Tibial nerve (tissue), 4 donors: ENCODE measurements at regions not wholly inside any gene's neighbourhood (a gene's known extent, or its start where the extent isn't known, plus 50 kb on each side); places are given as distances from the start of the nearest gene placed in this dataset.

Experiments used
- DNase-seq, 2 donors: peaks; one replicate each; pipeline ENCODE4 v3.0.0-alpha.2; 2019; ENCODE audit warnings: low spot score in 2 of 2
- H3K27ac ChIP-seq, 4 donors: fragments of 200-600 bp; sonication (generic) in 3 of 4; one replicate each; pipeline ENCODE4 v1.5.1; 2017 to 2019; ENCODE audit warnings: mild to moderate bottlenecking in 1 of 4
- H3K27me3 ChIP-seq, 2 donors: fragments of 200-600 bp; sonication (generic) in 1 of 2; one replicate each; pipeline versions ENCODE4 v1.5.1 to v1.6.0; 2017 to 2019
- H3K36me3 ChIP-seq, 3 donors: fragments of 200-600 bp; sonication (generic); one replicate each; pipeline ENCODE4 v1.5.1; 2018 to 2019
- H3K4me1 ChIP-seq, 4 donors: fragments of 200-600 bp; sonication (generic) in 3 of 4; one replicate each; pipeline ENCODE4 v1.5.1; 2017 to 2019
- H3K4me3 ChIP-seq, 4 donors: fragments of 200-600 bp; sonication (generic) in 3 of 4; one replicate each; pipeline ENCODE4 v1.5.1; 2017 to 2019; ENCODE audit warnings: mild to moderate bottlenecking in 1 of 4, moderate library complexity in 1 of 4
- H3K9me3 ChIP-seq, 4 donors: fragments of 200-600 bp; sonication (generic) in 3 of 4; one replicate each; pipeline ENCODE4 v1.5.1; 2017 to 2019
- EP300 ChIP-seq, 2 donors: sonication (generic); formaldehyde crosslinking; IDR thresholded peaks; one replicate each; pipeline ENCODE4 v1.6.1; 2017; ENCODE audit warnings: antibody characterized with exemption in 2 of 2, mild to moderate bottlenecking in 1 of 2
- POLR2A ChIP-seq, 2 donors: fragments of 450-650 bp; IDR thresholded peaks; one replicate each; pipeline ENCODE4 v1.6.1; 2017; ENCODE audit warnings: antibody characterized with exemption in 2 of 2, mild to moderate bottlenecking in 2 of 2, moderate library complexity in 2 of 2
- WGBS, 2 donors: methylation state at CpG; one replicate each; pipeline ENCODE4 v1.1.5; 2018; 5-methylcytosine and 5-hydroxymethylcytosine counted together
- TF ChIP-seq, protein P1 (sequence below), 5 experiments: fragments of 200-600 bp in 3 of 5; fragments of 450-650 bp in 2 of 5; sonication (generic) in 3 of 5; IDR thresholded peaks; one replicate each; pipeline ENCODE4 v1.5.1; 2016 to 2019; ENCODE audit warnings: antibody characterized with exemption in 5 of 5, mild to moderate bottlenecking in 3 of 5, moderate library complexity in 2 of 5

- Histone ChIP-seq H3K27ac (no peak overlapping the region), H3K36me3 (no peaks in the 10 kb centered on the region), H3K4me1 (no peaks in the 10 kb centered on the region), H3K4me3 (no peak overlapping the region), H3K9me3 (no peaks in the 10 kb centered on the region), H3K27me3 (no peaks in the 10 kb centered on the region)
- no peak for DNase-seq
- TF ChIP-seq POLR2A (IDR thresholded peaks at IDR 0.05): no peak
- no peak for TF ChIP-seq EP300 (IDR thresholded peaks at IDR 0.05)
- TF ChIP-seq, protein P1, sequence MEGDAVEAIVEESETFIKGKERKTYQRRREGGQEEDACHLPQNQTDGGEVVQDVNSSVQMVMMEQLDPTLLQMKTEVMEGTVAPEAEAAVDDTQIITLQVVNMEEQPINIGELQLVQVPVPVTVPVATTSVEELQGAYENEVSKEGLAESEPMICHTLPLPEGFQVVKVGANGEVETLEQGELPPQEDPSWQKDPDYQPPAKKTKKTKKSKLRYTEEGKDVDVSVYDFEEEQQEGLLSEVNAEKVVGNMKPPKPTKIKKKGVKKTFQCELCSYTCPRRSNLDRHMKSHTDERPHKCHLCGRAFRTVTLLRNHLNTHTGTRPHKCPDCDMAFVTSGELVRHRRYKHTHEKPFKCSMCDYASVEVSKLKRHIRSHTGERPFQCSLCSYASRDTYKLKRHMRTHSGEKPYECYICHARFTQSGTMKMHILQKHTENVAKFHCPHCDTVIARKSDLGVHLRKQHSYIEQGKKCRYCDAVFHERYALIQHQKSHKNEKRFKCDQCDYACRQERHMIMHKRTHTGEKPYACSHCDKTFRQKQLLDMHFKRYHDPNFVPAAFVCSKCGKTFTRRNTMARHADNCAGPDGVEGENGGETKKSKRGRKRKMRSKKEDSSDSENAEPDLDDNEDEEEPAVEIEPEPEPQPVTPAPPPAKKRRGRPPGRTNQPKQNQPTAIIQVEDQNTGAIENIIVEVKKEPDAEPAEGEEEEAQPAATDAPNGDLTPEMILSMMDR (IDR thresholded peaks at IDR 0.05): no peak
- 77 to 82% methylated on average over 2 of the region's 2 CpGs for WGBS, 2 donors
These were observed 220.1 kb downstream of the IRS1 start for GRCh38 chr2:226579519-226579918.

DNA sequence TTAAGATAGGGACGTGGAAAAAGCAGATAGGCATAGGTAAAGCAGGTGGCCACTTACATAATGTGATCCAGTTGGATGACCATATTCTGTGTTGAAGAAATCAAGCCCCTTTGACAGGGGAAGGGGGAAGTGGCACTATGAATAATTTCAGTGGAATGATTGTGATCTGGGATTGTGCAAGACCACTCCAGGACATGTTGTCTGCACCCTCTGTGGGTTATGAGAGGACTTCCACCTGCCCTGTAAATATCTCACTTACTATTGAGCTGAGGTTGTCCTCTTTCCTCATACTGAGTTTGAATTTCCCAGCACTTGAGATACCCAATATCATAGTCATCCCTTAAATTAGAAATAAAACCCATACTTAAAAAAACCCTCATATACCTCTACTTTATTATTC, 220.7 kb downstream of the IRS1 start:
- H3K9me3 ChIP-seq: no peaks in the 10 kb centered on the region
- no peaks in the 10 kb centered on the region for H3K4me1 ChIP-seq
- H3K36me3 ChIP-seq: no peaks in the 10 kb centered on the region
- no peak overlapping the region for H3K4me3 ChIP-seq
- DNase-seq: no peak
- no peak overlapping the region for H3K27ac ChIP-seq
- TF ChIP-seq POLR2A (IDR thresholded peaks at IDR 0.05) (no peak), EP300 (IDR thresholded peaks at IDR 0.05) (no peak)
- TF ChIP-seq, protein P1 (IDR thresholded peaks at IDR 0.05): no peak
- H3K27me3 ChIP-seq: no peaks in the 10 kb centered on the region
- 85 to 87% methylated on average over 1 of the region's 1 CpG for WGBS, 2 donors

GRCh38 chr2:226578373-226578772, 221.2 kb downstream of the IRS1 start:
- WGBS, 2 donors: 72 to 81% methylated on average over 3 of the region's 3 CpGs

DNA sequence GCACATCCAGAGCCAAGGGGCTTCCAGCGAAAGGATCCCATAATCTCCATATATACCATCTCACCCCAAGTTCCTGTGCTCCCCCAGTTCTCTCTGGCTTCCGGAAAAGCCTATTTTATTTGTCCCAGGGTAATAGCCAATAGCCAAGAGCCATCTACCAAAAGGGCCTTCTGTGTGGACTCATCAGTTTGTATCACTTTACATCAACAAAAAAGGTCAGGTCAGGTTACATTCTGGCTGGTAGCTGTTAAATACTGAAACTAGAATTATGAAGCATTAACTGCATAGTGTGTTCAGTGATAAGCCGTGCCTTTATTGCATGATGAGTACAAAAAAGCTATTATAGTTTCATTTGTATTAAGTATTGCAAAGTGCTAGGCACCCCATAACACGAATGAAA, 223.7 kb downstream of the IRS1 start:
- no peak overlapping the region for H3K4me3 ChIP-seq
- no peak for TF ChIP-seq POLR2A (IDR thresholded peaks at IDR 0.05)
- no peak for TF ChIP-seq EP300 (IDR thresholded peaks at IDR 0.05)
- TF ChIP-seq, protein P1 (IDR thresholded peaks at IDR 0.05): no peak
- no peaks in the 10 kb centered on the region for H3K9me3 ChIP-seq
- H3K27ac ChIP-seq: no peak overlapping the region
- H3K27me3 ChIP-seq: no peaks in the 10 kb centered on the region
- no peaks in the 10 kb centered on the region for H3K4me1 ChIP-seq
- 63 to 70% methylated on average over 4 of the region's 4 CpGs for WGBS, 2 donors
- no peaks in the 10 kb centered on the region for H3K36me3 ChIP-seq
- no peak for DNase-seq

More at GRCh38 chr2:226578373-226578772, 221.2 kb downstream of the IRS1 start:
- Histone ChIP-seq H3K27ac (no peak overlapping the region), H3K4me1 (no peaks in the 10 kb centered on the region), H3K36me3 (no peaks in the 10 kb centered on the region), H3K9me3 (no peaks in the 10 kb centered on the region), H3K27me3 (no peaks in the 10 kb centered on the region), H3K4me3 (no peak overlapping the region)
- TF ChIP-seq POLR2A (IDR thresholded peaks at IDR 0.05) (no peak), EP300 (IDR thresholded peaks at IDR 0.05) (no peak)
- TF ChIP-seq, protein P1 (IDR thresholded peaks at IDR 0.05): no peak
- no peak for DNase-seq

- Histone ChIP-seq H3K27ac (no peak overlapping the region), H3K4me3 (no peak overlapping the region), H3K27me3 (no peaks in the 10 kb centered on the region), H3K4me1 (no peaks in the 10 kb centered on the region), H3K36me3 (no peaks in the 10 kb centered on the region), H3K9me3 (no peaks in the 10 kb centered on the region)
- no peak for DNase-seq
- TF ChIP-seq EP300 (IDR thresholded peaks at IDR 0.05) (no peak), POLR2A (IDR thresholded peaks at IDR 0.05) (no peak)
- TF ChIP-seq, protein P1 (IDR thresholded peaks at IDR 0.05): no peak
These were observed 226.5 kb downstream of the IRS1 start for GRCh38 chr2:226573158-226573557.
